H1 (cell line): ENCODE measurements at regions not wholly inside any gene's neighbourhood (a gene's known extent, or its start where the extent isn't known, plus 50 kb on each side); places are given as distances from the start of the nearest gene placed in this dataset.

Source experiments
- CTCF ChIA-PET: fragments of 300-600 bp; sonication (Branson Sonifier 250); formaldehyde crosslinking; loops from one replicate; lab custom pipeline; 2021; ENCODE audit not compliant: partially characterized antibody; lab: Charles Lee
- POLR2A ChIA-PET: fragments of 300-600 bp; sonication (Branson Sonifier 250); formaldehyde crosslinking; loops from one replicate; lab custom pipeline; 2021; ENCODE audit warnings: inconsistent platforms; ENCODE audit not compliant: partially characterized antibody; lab: Charles Lee
- DNase-seq, 2 experiments: peaks; one replicate each; pipeline versions ENCODE4 v3.0.0 to v3.0.0-alpha.2; 2010 to 2022; ENCODE audit warnings: low spot score in 2 of 2, low read depth in 1 of 2, mixed read lengths in 1 of 2
- FAIRE-seq: peaks from 2 replicates; lab custom pipeline; 2011; peaks lifted over from hg19 to GRCh38; lab: Jason Lieb, UNC
- H2AFZ ChIP-seq: 2 replicates; pipeline ENCODE4 v1.8.1; 2012; ENCODE audit warnings: low read length, inconsistent platforms
- H2AK5ac ChIP-seq: 2 replicates; pipeline ENCODE4 v1.6.1; 2013; ENCODE audit warnings: low read depth, low read length
- H2BK120ac ChIP-seq: replicated peaks from 2 replicates; pipeline ENCODE3; 2013; ENCODE audit warnings: low read depth, low read length, inconsistent platforms
- H2BK12ac ChIP-seq: 2 replicates; pipeline ENCODE4 v1.6.1; 2013; ENCODE audit warnings: low read depth, low read length
- H2BK15ac ChIP-seq: 2 replicates; pipeline ENCODE4 v1.6.1; 2013; ENCODE audit warnings: low read length
- H2BK20ac ChIP-seq: 2 replicates; pipeline ENCODE4 v1.6.1; 2013; ENCODE audit warnings: low read length
- H2BK5ac ChIP-seq: 2 replicates; pipeline ENCODE4 v1.6.1; 2013; ENCODE audit warnings: low read depth, low read length
- H3K14ac ChIP-seq: 2 replicates; pipeline ENCODE4 v1.6.1; 2013; ENCODE audit warnings: inconsistent platforms; ENCODE audit not compliant: insufficient read length
- H3K18ac ChIP-seq: 2 replicates; pipeline ENCODE4 v1.6.1; 2013; ENCODE audit warnings: low read length; ENCODE audit errors: extremely low read depth
- H3K23ac ChIP-seq: 2 replicates; pipeline ENCODE4 v1.6.1; 2013; ENCODE audit warnings: inconsistent platforms; ENCODE audit not compliant: insufficient read length
- H3K23me2 ChIP-seq: 2 replicates; pipeline ENCODE4 v1.6.1; 2013; ENCODE audit warnings: low read depth, low read length
- H3K27ac ChIP-seq: 2 replicates; pipeline ENCODE4 v1.6.1; 2011; ENCODE audit warnings: low read depth, low read length, inconsistent platforms
- H3K27me3 ChIP-seq, 4 experiments: replicated peaks in 1 of 4; 1 replicate in 1 of 4; 2 replicates in 3 of 4; pipeline versions ENCODE4 v1.6.1 to v1.8.1; 2011 to 2013; ENCODE audit warnings: low read length in 3 of 4, mild to moderate bottlenecking in 3 of 4, inconsistent platforms in 2 of 4, mixed read lengths in 2 of 4, moderate library complexity in 1 of 4; ENCODE audit not compliant: control insufficient read depth in 3 of 4, insufficient read depth in 3 of 4; ENCODE audit errors: extremely low read depth in 1 of 4
- H3K36me3 ChIP-seq, 4 experiments: 2 replicates each; pipeline versions ENCODE4 v1.6.1 to v1.8.1; 2011 to 2013; ENCODE audit warnings: mild to moderate bottlenecking in 4 of 4, low read length in 3 of 4, moderate library complexity in 2 of 4, control low read depth in 1 of 4, inconsistent platforms in 1 of 4; ENCODE audit not compliant: insufficient read depth in 4 of 4, control insufficient read depth in 2 of 4
- H3K4ac ChIP-seq: replicated peaks from 2 replicates; pipeline ENCODE3; 2013; ENCODE audit warnings: low read length, low read depth, mixed read lengths, inconsistent platforms; ENCODE audit not compliant: insufficient read length
- H3K4me1 ChIP-seq, 4 experiments: replicated peaks in 1 of 4; 1 replicate in 1 of 4; 2 replicates in 3 of 4; pipeline versions ENCODE4 v1.6.1 to v1.8.1; 2011 to 2013; ENCODE audit warnings: low read length in 3 of 4, inconsistent platforms in 2 of 4, mixed read lengths in 1 of 4; ENCODE audit not compliant: insufficient read depth in 4 of 4, control insufficient read depth in 3 of 4
- H3K4me2 ChIP-seq, 2 experiments: 2 replicates each; pipeline versions ENCODE4 v1.6.1 to v1.8.1; 2011 to 2013; ENCODE audit warnings: low read depth in 2 of 2, low read length in 2 of 2, control low read depth in 1 of 2, inconsistent platforms in 1 of 2, mild to moderate bottlenecking in 1 of 2; ENCODE audit not compliant: insufficient read depth in 1 of 2
- H3K4me3 ChIP-seq, 4 experiments: fragments of 200-600, 300-600 bp in 1 of 4; sonication (generic), shearing (Covaris generic), sonication (Bioruptor Twin) in 1 of 4; 2 replicates each; pipeline versions ENCODE4 v1.5.1 to v1.8.1; 2011 to 2016; ENCODE audit warnings: low read length in 4 of 4, low read depth in 3 of 4, control low read depth in 2 of 4, inconsistent platforms in 2 of 4, mild to moderate bottlenecking in 2 of 4, mixed read lengths in 1 of 4, moderate library complexity in 1 of 4; ENCODE audit not compliant: insufficient read depth in 2 of 4; ENCODE audit errors: extremely low read depth in 1 of 4
- H3K56ac ChIP-seq: replicated peaks from 2 replicates; pipeline ENCODE3; 2013; ENCODE audit warnings: low read depth, mild to moderate bottlenecking, mixed read lengths, low read length, inconsistent platforms; ENCODE audit not compliant: insufficient read length
- H3K79me1 ChIP-seq: 2 replicates; pipeline ENCODE4 v1.6.1; 2013; ENCODE audit warnings: low read depth, low read length, control low read depth
- H3K79me2 ChIP-seq, 2 experiments: 2 replicates each; pipeline versions ENCODE4 v1.6.1 to v1.8.1; 2012 to 2013; ENCODE audit warnings: low read length in 2 of 2, mild to moderate bottlenecking in 2 of 2, inconsistent platforms in 1 of 2; ENCODE audit not compliant: insufficient read depth in 2 of 2, control insufficient read depth in 1 of 2
- H3K9ac ChIP-seq, 4 experiments: replicated peaks in 1 of 4; 1 replicate in 1 of 4; 2 replicates in 3 of 4; pipeline versions ENCODE4 v1.6.1 to v1.8.1; 2011 to 2013; ENCODE audit warnings: low read depth in 3 of 4, low read length in 3 of 4, control low read depth in 2 of 4, mild to moderate bottlenecking in 2 of 4, moderate library complexity in 2 of 4, inconsistent platforms in 1 of 4; ENCODE audit errors: extremely low read depth in 1 of 4
- H3K9me3 ChIP-seq, 2 experiments: 2 replicates each; pipeline versions ENCODE4 v1.6.1 to v1.8.1; 2012 to 2013; ENCODE audit warnings: mild to moderate bottlenecking in 2 of 2, moderate library complexity in 2 of 2, control low read depth in 1 of 2, inconsistent platforms in 1 of 2, low read depth in 1 of 2, low read length in 1 of 2, mixed read lengths in 1 of 2; ENCODE audit not compliant: insufficient read depth in 2 of 2
- H4K20me1 ChIP-seq, 2 experiments: replicated peaks in 1 of 2; 2 replicates each; pipeline versions ENCODE3 to v1.8.1; 2011 to 2013; ENCODE audit warnings: inconsistent platforms in 2 of 2, low read length in 2 of 2, mild to moderate bottlenecking in 1 of 2; ENCODE audit not compliant: insufficient read depth in 2 of 2, control insufficient read depth in 1 of 2
- H4K5ac ChIP-seq: 2 replicates; pipeline ENCODE4 v1.6.1; 2013; ENCODE audit warnings: low read length, low read depth, mixed read lengths, inconsistent platforms; ENCODE audit not compliant: insufficient read length
- H4K8ac ChIP-seq: 2 replicates; pipeline ENCODE4 v1.8.0; 2013; ENCODE audit warnings: mild to moderate bottlenecking, moderate library complexity, low read length, inconsistent platforms; ENCODE audit not compliant: insufficient read depth; ENCODE audit errors: extremely low read depth
- H4K91ac ChIP-seq: replicated peaks from 2 replicates; pipeline ENCODE3; 2013; ENCODE audit warnings: low read length, mixed read lengths, inconsistent platforms; ENCODE audit not compliant: insufficient read length
- CBX8 ChIP-seq: fragments of 300-800, 300-1000 bp; sonication (generic); IDR thresholded peaks from 2 replicates; pipeline ENCODE4 v1.7.1; 2016; ENCODE audit warnings: low read depth, low read length, borderline replicate concordance
- CEBPB ChIP-seq: IDR thresholded peaks from 2 replicates; pipeline ENCODE4 v1.6.1; 2012; ENCODE audit warnings: low read depth, low read length
- GTF2F1 ChIP-seq: IDR thresholded peaks from 2 replicates; pipeline ENCODE4 v1.6.1; 2012; ENCODE audit warnings: low read depth, low read length, improper control_type of control experiment, borderline replicate concordance
- KDM4A ChIP-seq: IDR thresholded peaks from one replicate; pipeline ENCODE4 v1.7.1; 2012; ENCODE audit warnings: low read depth, mild to moderate bottlenecking, moderate library complexity, low read length, inconsistent platforms; ENCODE audit not compliant: severe bottlenecking
- KDM5A ChIP-seq: fragments of 200-600 bp; IDR thresholded peaks from 2 replicates; pipeline ENCODE4 v1.7.1; 2012; ENCODE audit warnings: mild to moderate bottlenecking, low read length, inconsistent platforms, mixed read lengths
- SP2 ChIP-seq: IDR thresholded peaks from 2 replicates; pipeline ENCODE4 v1.6.1; 2012; ENCODE audit warnings: mild to moderate bottlenecking, low read length, inconsistent platforms
- TAF7 ChIP-seq: optimal IDR thresholded peaks from 2 replicates; pipeline ENCODE3; 2011; ENCODE audit warnings: low read depth, mild to moderate bottlenecking, inconsistent platforms, low read length, moderate library complexity, borderline replicate concordance

- TF ChIP-seq KDM5A (no peak), CBX8 (no peak)
Observed at GRCh38 chr12:90029317-90029716, 320.7 kb upstream of the ATP2B1 start (continued).

GRCh38 chr12:90028635-90029051, 320.0 kb upstream of the ATP2B1 start:
- Histone ChIP-seq H4K20me1 (no peaks in the 10 kb centered on the region), H3K9me3 (no peaks in the 10 kb centered on the region), H2AFZ (no peak overlapping the region), H2BK15ac (no peak overlapping the region), H4K8ac (no peak overlapping the region), H3K18ac (no peak overlapping the region), H3K79me1 (no peaks in the 10 kb centered on the region), H3K27ac (no peak overlapping the region), H4K5ac (no peak overlapping the region), H2BK20ac (no peak overlapping the region), H3K23ac (no peak overlapping the region), H2AK5ac (no peak overlapping the region), H3K23me2 (no peaks in the 10 kb centered on the region), H3K79me2 (no peaks in the 10 kb centered on the region), H3K36me3 (no peaks in the 10 kb centered on the region), H3K14ac (no peak overlapping the region), H3K9ac (no peak overlapping the region), H3K4me3 (no peak overlapping the region), H3K56ac (no peak overlapping the region), H4K91ac (no peak overlapping the region), H3K4ac (no peak overlapping the region), H3K27me3 (no peaks in the 10 kb centered on the region), H2BK120ac (no peak overlapping the region), H2BK5ac (no peak overlapping the region), H2BK12ac (no peak overlapping the region), H3K4me1 (no peaks in the 10 kb centered on the region), H3K4me2 (no peak overlapping the region)
- POLR2A ChIA-PET = no interaction called here
- DNase-seq (no peak), FAIRE-seq (no peak)
- CTCF ChIA-PET = no interaction called here
- TF ChIP-seq SP2 (no peak), TAF7 (no peak), KDM4A (no peak), CEBPB (no peak), GTF2F1 (no peak)
